Kasumi-1 (cell line): ENCODE measurements at regions not wholly inside any gene's neighbourhood (a gene's known extent, or its start where the extent isn't known, plus 50 kb on each side); places are given as distances from the start of the nearest gene placed in this dataset.

ENCODE experiments used
- DNase-seq, 2 experiments: peaks; one replicate each; lab custom pipeline; 2025; lab: John Stamatoyannopoulos, UW

GRCh38 chr1:232279909-232280400, 350.0 kb downstream of the SIPA1L2 start:
- no peak for DNase-seq

- no peak for DNase-seq
Measured at GRCh38 chr1:232278925-232279324, 351.0 kb downstream of the SIPA1L2 start.

GRCh38 chr1:232276651-232277050, 353.3 kb downstream of the SIPA1L2 start:
- DNase-seq, result no peak

GRCh38 chr1:232274999-232275710, 354.8 kb downstream of the SIPA1L2 start:
- no peak for DNase-seq

GRCh38 chr1:232274236-232274855, 355.6 kb downstream of the SIPA1L2 start:
- no peak for DNase-seq

GRCh38 chr1:232273011-232273410, 356.9 kb downstream of the SIPA1L2 start:
- DNase-seq, result no peak

- DNase-seq, result peak in 1 of 2 experiments; percentile 25
Measured at GRCh38 chr1:232271991-232272589, 357.8 kb downstream of the SIPA1L2 start.

GRCh38 chr1:232271299-232271698, 358.6 kb downstream of the SIPA1L2 start:
- no peak for DNase-seq

- DNase-seq, result no peak
Measured at GRCh38 chr1:232269988-232270387, 359.9 kb downstream of the SIPA1L2 start.

- no peak for DNase-seq
Measured at GRCh38 chr1:232267837-232268598, 361.9 kb downstream of the SIPA1L2 start.

- DNase-seq, result no peak
Measured at GRCh38 chr1:232267092-232267836, 362.7 kb downstream of the SIPA1L2 start.

GRCh38 chr1:232263452-232263851, 366.5 kb downstream of the SIPA1L2 start:
- no peak for DNase-seq

- DNase-seq, result no peak
Measured at GRCh38 chr1:232262991-232263390, 366.9 kb downstream of the SIPA1L2 start.

- no peak for DNase-seq
Measured at GRCh38 chr1:232260861-232261260, 369.1 kb downstream of the SIPA1L2 start.

- DNase-seq, result no peak
Measured at GRCh38 chr1:232260045-232260444, 369.9 kb downstream of the SIPA1L2 start.

- no peak for DNase-seq
Measured at GRCh38 chr1:232259333-232259732, 370.6 kb downstream of the SIPA1L2 start.

- no peak for DNase-seq
Measured at GRCh38 chr1:232252546-232253118, 377.3 kb downstream of the SIPA1L2 start.

- DNase-seq, result no peak
Measured at GRCh38 chr1:232250838-232251237, 379.1 kb downstream of the SIPA1L2 start.

GRCh38 chr1:232249861-232250777, 379.8 kb downstream of the SIPA1L2 start:
- no peak for DNase-seq

- peak; percentile 24 to 34 for DNase-seq
Measured at GRCh38 chr1:232249339-232249738, 380.6 kb downstream of the SIPA1L2 start.
